D341Med (cell line): ENCODE measurements at regions not wholly inside any gene's neighbourhood (a gene's known extent, or its start where the extent isn't known, plus 50 kb on each side); places are given as distances from the start of the nearest gene placed in this dataset.
"Not testable (repeated sequence)": the region's sequence is repeated elsewhere in the genome, so short reads cannot be mapped to it uniquely, and the experiment has no call there.

Experiments used
- DNase-seq: peaks from one replicate; pipeline ENCODE4 v3.0.0; 2012; ENCODE audit warnings: low spot score

- DNase-seq = no peak
Observed at GRCh38 chr10:61612450-61612849, 50.3 kb upstream of the CABCOCO1 start.

DNA sequence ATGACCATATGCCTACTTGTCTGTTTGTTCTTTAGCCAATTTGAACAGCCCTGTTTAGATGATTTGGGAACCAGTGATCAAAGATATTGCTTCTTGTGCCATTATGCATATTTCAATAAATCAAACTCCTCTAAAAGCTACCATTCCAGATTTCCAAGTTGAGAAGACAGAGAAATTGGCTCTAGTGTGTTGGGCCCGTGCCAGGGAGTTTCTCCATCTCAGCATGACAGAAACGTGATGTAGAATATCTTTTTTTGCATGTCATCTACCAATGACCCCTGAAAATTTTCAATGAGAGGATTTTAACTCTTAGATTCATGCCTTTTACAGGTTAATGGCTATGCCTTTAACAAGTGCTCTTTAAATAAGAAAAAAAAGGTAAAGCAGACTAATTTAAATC is 50.7 kb upstream of the CABCOCO1 start:
- DNase-seq = no peak

DNA sequence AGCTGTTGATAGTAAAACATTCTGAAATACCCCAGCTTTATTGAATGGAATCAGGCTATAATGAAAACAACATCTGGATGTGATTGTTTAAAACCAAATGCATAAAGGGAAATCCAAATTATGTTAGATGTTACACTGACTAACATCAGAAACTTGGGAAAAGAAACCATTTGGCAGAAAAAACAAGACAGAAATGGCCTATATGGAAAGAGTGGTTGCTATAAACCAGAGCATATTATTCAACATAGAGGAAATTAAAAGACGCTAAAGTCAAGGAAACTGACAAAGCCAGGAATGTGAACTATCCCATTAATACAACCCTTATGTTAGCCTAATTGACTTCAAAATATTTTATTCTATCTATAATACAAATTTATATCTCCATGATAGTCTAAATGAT is 53.0 kb upstream of the CABCOCO1 start:
- DNase-seq = no peak

DNA sequence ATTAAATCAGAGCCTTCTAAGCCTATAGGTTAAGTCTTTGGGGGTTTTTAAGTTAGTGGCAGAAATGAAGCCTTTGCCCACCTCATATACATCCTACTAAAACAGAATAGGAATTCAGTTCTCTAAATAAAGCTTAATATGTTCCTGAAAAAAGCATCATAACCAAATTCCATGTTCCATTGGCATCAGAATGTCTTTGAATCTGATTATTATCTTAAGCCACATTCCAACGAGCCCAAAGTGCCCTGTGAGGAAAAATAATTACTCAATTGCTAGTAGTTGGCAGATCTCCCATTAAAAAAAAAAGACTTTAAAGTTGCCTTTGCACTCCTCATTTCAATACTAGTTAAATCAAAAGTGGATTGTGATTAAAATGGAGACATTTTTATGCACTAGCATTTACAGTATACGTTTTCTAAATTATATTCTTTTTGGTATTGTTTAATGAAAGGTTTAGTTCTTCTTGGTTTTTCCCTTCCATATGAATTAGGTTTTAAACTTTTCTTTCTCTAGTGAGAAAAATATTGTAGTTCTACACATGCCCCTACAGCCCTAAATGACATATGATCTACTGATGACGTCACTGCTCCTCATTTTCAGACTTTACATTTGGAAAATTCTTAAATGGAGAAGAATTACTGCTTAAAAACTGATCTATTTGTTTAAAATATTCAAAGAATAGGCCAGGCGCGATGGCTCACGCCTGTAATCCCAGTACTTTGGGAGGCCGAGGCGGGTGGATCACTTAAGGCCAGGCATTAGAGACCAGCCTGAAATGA is 54.3 kb upstream of the CABCOCO1 start:
- DNase-seq = no peak

DNA sequence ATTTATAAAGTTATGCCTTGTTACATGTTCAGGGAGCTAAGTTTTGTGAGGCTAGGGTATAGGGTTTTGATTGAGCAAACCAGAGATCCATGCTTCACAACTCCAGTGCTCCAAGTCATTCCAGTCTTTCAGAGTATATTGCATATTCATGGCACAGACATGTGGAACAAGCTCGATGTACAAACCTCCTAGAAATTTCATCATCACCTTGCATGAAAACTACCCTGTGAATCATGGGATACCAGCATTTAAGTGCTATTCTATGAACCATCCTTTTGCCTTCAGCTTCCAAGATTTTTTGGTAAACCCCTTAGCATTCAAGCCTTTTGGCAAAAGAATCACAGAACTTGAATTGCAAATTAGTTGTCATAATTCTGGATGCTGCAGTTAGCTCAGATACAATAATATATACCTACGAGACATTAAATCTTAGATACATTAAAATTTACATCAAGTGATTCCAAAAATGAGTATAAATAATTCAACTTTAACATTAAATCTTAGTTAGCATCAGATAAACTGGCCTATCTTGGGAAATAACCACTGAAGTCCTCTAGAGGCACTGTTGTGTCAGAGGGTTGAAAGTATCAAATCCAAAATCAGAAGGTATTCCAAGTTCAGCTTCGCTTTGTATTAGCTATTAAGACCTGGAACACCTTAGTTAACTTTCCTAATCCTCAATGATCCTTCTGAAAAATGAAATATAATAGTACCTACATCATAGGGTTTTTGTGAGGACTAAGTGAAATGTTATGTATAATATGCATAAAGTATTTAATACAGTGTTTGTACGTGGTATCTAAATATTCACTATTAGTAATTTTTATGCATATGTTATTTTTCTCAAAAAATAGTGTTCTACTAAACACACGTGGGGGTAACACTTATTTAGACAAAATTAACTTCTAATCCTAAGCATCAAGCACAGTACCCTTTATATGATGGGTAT is 55.5 kb upstream of the CABCOCO1 start:
- DNase-seq = peak; percentile 43

- no peak for DNase-seq
Observed at GRCh38 chr10:61605221-61605620, 57.5 kb upstream of the CABCOCO1 start.

GRCh38 chr10:61600399-61600798 is 62.3 kb upstream of the CABCOCO1 start:
- no peak for DNase-seq

DNA sequence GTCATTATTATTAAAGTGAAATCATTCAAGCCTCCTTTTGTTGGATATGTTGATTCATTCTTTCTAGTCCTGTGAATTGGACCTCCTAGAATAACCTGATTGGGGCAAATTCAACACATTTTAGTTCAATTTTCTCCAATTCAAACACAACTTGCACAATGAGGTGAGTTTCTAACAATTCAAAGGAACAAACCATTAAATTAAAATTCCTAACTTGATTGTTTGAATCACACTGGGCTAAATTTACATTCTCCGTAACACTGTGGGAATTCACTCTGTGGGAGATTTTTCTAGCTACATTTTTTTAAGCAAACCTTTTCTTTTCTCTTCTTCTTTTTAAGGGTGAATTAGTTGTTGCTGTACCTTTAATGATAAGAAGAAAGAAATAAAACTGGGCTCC is 68.3 kb upstream of the CABCOCO1 start:
- DNase-seq = no peak

DNA sequence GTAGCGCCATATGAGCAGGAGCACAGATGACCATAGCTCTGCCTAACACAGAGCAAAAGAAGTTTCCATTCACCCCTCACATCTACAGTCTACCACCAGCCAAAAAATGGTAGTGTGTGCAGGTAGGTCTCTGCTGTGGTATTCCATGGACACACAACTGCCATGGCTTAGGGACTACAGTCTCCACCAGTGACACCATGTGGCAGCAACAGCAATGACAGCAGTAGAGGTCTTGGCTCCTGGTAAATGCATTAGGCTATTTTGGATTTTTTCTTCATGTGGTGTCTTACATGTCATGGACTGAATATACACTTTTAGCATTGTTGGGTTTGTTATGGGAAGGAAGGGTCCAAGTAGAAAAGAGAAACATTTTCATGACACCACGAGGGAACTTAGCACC is 70.1 kb upstream of the CABCOCO1 start:
- DNase-seq = peak; percentile 73

GRCh38 chr10:61589547-61590243 is 73.0 kb upstream of the CABCOCO1 start:
- no peak for DNase-seq

GRCh38 chr10:61588770-61589211 is 73.9 kb upstream of the CABCOCO1 start:
- DNase-seq = no peak

GRCh38 chr10:61586829-61587228 is 75.9 kb upstream of the CABCOCO1 start:
- no peak for DNase-seq

- no peak for DNase-seq
Observed at GRCh38 chr10:61580608-61581007, 82.1 kb upstream of the CABCOCO1 start.

- DNase-seq = not testable (repeated sequence)
Observed at GRCh38 chr10:61570204-61570603, 92.5 kb upstream of the CABCOCO1 start.

GRCh38 chr10:61567729-61568128 is 95.0 kb upstream of the CABCOCO1 start:
- no peak for DNase-seq

GRCh38 chr10:61565819-61566560 is 96.7 kb upstream of the CABCOCO1 start:
- DNase-seq = no peak

GRCh38 chr10:61564444-61564843 is 98.3 kb upstream of the CABCOCO1 start:
- no peak for DNase-seq

DNA sequence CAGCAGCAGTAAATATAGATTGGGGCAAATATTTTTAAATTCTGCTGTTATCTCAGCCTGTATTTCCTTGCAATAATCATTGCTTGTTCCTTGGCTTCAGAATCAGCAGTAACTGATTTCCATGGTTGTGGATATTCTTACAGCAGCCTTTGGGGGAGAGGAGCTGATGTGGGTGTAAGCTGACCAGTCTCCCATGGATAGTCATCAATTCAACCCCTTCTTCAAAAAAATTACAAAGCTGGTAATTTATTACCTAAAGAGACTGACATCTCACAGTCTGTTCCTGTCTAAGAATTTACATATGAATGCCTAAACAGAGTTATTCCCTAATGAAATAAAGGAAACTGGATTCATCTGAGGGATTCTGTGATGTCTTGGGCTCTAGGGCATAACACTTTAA is 103.1 kb upstream of the CABCOCO1 start:
- DNase-seq = no peak

GRCh38 chr10:61558188-61558587 is 104.5 kb upstream of the CABCOCO1 start:
- DNase-seq = no peak

- DNase-seq = no peak
Observed at GRCh38 chr10:61554925-61555324, 101.7 kb upstream of the TMEM26 start.

DNA sequence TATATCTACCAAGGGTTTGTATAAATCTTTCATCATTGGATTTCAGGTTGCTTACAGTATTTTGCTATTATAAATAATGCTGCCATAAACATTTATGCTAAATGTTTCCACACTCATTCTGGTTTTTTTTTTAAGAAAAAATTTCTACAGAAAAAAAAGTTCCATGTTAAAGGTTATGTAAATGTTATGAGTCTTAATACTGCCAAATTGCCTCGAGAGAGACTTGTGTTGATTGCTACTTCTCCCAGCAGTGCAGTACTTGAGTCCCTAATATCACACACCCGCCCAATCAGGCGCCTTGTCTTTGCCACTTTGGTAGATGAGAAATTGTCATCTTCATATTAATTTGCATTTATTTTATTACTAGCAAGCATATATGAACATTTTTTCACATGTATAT is 96.7 kb upstream of the TMEM26 start:
- no peak for DNase-seq

DNA sequence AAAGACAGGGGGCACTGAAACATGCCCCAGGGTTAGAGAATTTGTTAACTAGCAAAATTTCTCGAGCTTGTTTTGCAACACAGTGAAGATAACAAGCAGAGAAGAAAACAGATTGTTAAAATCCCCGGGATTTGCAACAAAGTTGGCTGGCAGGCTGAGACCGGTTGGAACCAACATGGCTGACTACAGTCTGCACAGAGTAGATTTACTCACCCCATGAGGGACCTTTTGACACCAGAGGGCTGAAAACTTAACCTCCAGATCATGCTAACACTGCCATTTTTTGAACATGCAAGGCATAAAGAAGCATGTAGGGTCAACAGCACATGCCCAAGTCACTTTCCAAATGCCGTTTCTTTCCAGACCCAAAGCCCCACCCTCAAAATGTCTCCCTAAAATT is 95.2 kb upstream of the TMEM26 start:
- no peak for DNase-seq
